SK-N-SH treated with all-trans-retinoic acid at 6 μM for 48 hours (cell line): ENCODE measurements at regions not wholly inside any gene's neighbourhood (a gene's known extent, or its start where the extent isn't known, plus 50 kb on each side); places are given as distances from the start of the nearest gene placed in this dataset.
"Not testable (repeated sequence)": the region's sequence is repeated elsewhere in the genome, so short reads cannot be mapped to it uniquely, and the experiment has no call there.

Experiments used
- ATAC-seq: fragments of 200-7000 bp; cut with Tn5 transposase; 3 replicates; pipeline ENCODE4 v1.9.1; 2020; ENCODE audit warnings: mild to moderate bottlenecking, moderate library complexity
- ARNTL ChIP-seq: fragments of 450-650 bp; formaldehyde crosslinking; IDR thresholded peaks from 2 replicates; pipeline ENCODE4 v1.5.0; 2020; ENCODE audit warnings: low read depth, mild to moderate bottlenecking, moderate library complexity, borderline replicate concordance
- BACH2 ChIP-seq: fragments of 250-450 bp; sonication (Bioruptor Pico); IDR thresholded peaks from 2 replicates; pipeline ENCODE4 v1.9.0; 2021; ENCODE audit warnings: mild to moderate bottlenecking, borderline replicate concordance
- CSDC2 ChIP-seq: fragments of 250-450 bp; sonication (Bioruptor Pico); IDR thresholded peaks from 2 replicates; pipeline ENCODE4 v1.5.0; 2020; ENCODE audit warnings: mild to moderate bottlenecking, moderate library complexity
- CSRNP3 ChIP-seq: fragments of 250-450 bp; sonication (Bioruptor Pico); IDR thresholded peaks from 2 replicates; pipeline ENCODE4 v1.5.1; 2021; ENCODE audit warnings: mild to moderate bottlenecking, moderate library complexity
- ESRRG ChIP-seq: fragments of 250-450 bp; sonication (Bioruptor Pico); IDR thresholded peaks from 2 replicates; pipeline ENCODE4 v1.6.1; 2021; ENCODE audit warnings: mild to moderate bottlenecking
- GLIS3 ChIP-seq: fragments of 250-450 bp; sonication (Bioruptor Pico); IDR thresholded peaks from 2 replicates; pipeline ENCODE4 v1.5.0; 2020; ENCODE audit warnings: mild to moderate bottlenecking, moderate library complexity
- ISL1 ChIP-seq: fragments of 250-450 bp; sonication (Bioruptor Pico); IDR thresholded peaks from 2 replicates; pipeline ENCODE4 v2.1.2; 2022; ENCODE audit warnings: mild to moderate bottlenecking, moderate library complexity
- OSR1 ChIP-seq: fragments of 250-450 bp; sonication (Bioruptor Pico); IDR thresholded peaks from 2 replicates; pipeline ENCODE4 v1.8.0; 2022; ENCODE audit warnings: moderate library complexity, mild to moderate bottlenecking, inconsistent platforms
- PATZ1 ChIP-seq: fragments of 250-450 bp; sonication (Bioruptor Pico); IDR thresholded peaks from 2 replicates; pipeline ENCODE4 v1.8.0; 2020; ENCODE audit warnings: mild to moderate bottlenecking, moderate library complexity, borderline replicate concordance
- POU6F1 ChIP-seq: fragments of 250-450 bp; sonication (Bioruptor Pico); IDR thresholded peaks from 2 replicates; pipeline ENCODE4 v1.8.0; 2021; ENCODE audit warnings: low read depth, mild to moderate bottlenecking, moderate library complexity, borderline replicate concordance
- PPARA ChIP-seq: fragments of 250-450 bp; sonication (Bioruptor Pico); IDR thresholded peaks from 2 replicates; pipeline ENCODE4 v1.5.0; 2020; ENCODE audit warnings: mild to moderate bottlenecking, borderline replicate concordance
- TCF4 ChIP-seq: fragments of 250-450 bp; sonication (Bioruptor Pico); IDR thresholded peaks from 2 replicates; pipeline ENCODE4 v1.8.0; 2021; ENCODE audit warnings: mild to moderate bottlenecking, moderate library complexity, borderline replicate concordance
- ZC3H10 ChIP-seq: fragments of 250-450 bp; sonication (Bioruptor Pico); IDR thresholded peaks from 2 replicates; pipeline ENCODE4 v1.5.1; 2021; ENCODE audit warnings: mild to moderate bottlenecking, moderate library complexity
- ZFP3 ChIP-seq: fragments of 250-450 bp; sonication (Bioruptor Pico); IDR thresholded peaks from 2 replicates; pipeline ENCODE4 v1.5.0; 2020; ENCODE audit warnings: mild to moderate bottlenecking, moderate library complexity
- ZFP30 ChIP-seq: fragments of 450-650 bp; formaldehyde crosslinking; IDR thresholded peaks from 2 replicates; pipeline ENCODE4 v1.5.0; 2022; ENCODE audit warnings: mild to moderate bottlenecking, moderate library complexity
- ZNF565 ChIP-seq: fragments of 450-650 bp; formaldehyde crosslinking; conservative IDR thresholded peaks from 2 replicates; pipeline ENCODE4 v1.5.0; 2020; ENCODE audit warnings: low read depth, mild to moderate bottlenecking, moderate library complexity
- ZNF70 ChIP-seq: fragments of 450-650 bp; formaldehyde crosslinking; IDR thresholded peaks from 2 replicates; pipeline ENCODE4 v1.5.0; 2020; ENCODE audit warnings: mild to moderate bottlenecking, moderate library complexity
- ZNF8 ChIP-seq: fragments of 450-650 bp; formaldehyde crosslinking; IDR thresholded peaks from 2 replicates; pipeline ENCODE4 v1.5.0; 2020; ENCODE audit warnings: mild to moderate bottlenecking, moderate library complexity
- TF ChIP-seq, protein P1 (sequence below): fragments of 250-450 bp; sonication (Bioruptor Pico); IDR thresholded peaks from 2 replicates; pipeline ENCODE4 v1.5.0; 2020; ENCODE audit warnings: mild to moderate bottlenecking, moderate library complexity

- ATAC-seq: not testable (repeated sequence)
Measured at GRCh38 chr13:99101831-99102230, 98.8 kb upstream of the UBAC2 start.

DNA sequence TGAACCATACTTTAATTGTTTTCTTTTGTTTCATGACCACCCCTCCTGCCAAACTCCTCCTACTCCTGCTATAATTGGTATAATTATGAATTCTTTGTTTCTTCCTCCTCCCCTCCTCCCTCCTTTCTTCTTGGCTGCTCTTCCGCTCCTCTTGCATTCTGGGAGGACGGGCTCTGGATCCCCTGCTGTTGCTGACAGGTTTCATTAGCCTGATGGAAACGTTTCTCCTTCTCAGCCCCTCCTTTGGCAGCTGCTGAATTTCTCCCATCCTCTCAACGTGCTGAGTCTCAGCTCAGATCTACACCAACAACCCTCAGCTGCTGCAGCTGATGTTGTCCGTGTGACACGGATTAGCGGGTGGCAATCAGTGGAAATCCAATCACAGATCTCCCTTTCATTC lies 97.1 kb upstream of the UBAC2 start:
- ATAC-seq: no peak; the same call in 2 of the 3 replicates
- no peak for TF ChIP-seq GLIS3 (CRISPR knock-in tag)
- no peak for TF ChIP-seq POU6F1 (CRISPR knock-in tag)
- TF ChIP-seq ZNF8 (CRISPR knock-in tag): no peak
- no peak for TF ChIP-seq ZFP30 (CRISPR knock-in tag)
- no peak for TF ChIP-seq ZNF565

- no peak for TF ChIP-seq ZNF565
- TF ChIP-seq ZFP3 (CRISPR knock-in tag): no peak
- no peak for TF ChIP-seq OSR1 (CRISPR knock-in tag)
- TF ChIP-seq PATZ1 (CRISPR knock-in tag): no peak
- TF ChIP-seq GLIS3 (CRISPR knock-in tag): no peak
- TF ChIP-seq ISL1 (CRISPR knock-in tag): no peak
- no peak for TF ChIP-seq CSRNP3 (CRISPR knock-in tag)
- no peak for TF ChIP-seq ARNTL (CRISPR knock-in tag)
- no peak for TF ChIP-seq ESRRG (CRISPR knock-in tag)
- TF ChIP-seq CSDC2: no peak
- no peak for TF ChIP-seq ZNF8 (CRISPR knock-in tag)
- no peak for TF ChIP-seq TCF4 (CRISPR knock-in tag)
- no peak for TF ChIP-seq ZNF70 (CRISPR knock-in tag)
- TF ChIP-seq, protein P1, sequence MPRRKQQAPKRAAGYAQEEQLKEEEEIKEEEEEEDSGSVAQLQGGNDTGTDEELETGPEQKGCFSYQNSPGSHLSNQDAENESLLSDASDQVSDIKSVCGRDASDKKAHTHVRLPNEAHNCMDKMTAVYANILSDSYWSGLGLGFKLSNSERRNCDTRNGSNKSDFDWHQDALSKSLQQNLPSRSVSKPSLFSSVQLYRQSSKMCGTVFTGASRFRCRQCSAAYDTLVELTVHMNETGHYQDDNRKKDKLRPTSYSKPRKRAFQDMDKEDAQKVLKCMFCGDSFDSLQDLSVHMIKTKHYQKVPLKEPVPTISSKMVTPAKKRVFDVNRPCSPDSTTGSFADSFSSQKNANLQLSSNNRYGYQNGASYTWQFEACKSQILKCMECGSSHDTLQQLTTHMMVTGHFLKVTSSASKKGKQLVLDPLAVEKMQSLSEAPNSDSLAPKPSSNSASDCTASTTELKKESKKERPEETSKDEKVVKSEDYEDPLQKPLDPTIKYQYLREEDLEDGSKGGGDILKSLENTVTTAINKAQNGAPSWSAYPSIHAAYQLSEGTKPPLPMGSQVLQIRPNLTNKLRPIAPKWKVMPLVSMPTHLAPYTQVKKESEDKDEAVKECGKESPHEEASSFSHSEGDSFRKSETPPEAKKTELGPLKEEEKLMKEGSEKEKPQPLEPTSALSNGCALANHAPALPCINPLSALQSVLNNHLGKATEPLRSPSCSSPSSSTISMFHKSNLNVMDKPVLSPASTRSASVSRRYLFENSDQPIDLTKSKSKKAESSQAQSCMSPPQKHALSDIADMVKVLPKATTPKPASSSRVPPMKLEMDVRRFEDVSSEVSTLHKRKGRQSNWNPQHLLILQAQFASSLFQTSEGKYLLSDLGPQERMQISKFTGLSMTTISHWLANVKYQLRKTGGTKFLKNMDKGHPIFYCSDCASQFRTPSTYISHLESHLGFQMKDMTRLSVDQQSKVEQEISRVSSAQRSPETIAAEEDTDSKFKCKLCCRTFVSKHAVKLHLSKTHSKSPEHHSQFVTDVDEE: no peak
- TF ChIP-seq POU6F1 (CRISPR knock-in tag): no peak
- TF ChIP-seq ZFP30 (CRISPR knock-in tag): no peak
- no peak for TF ChIP-seq BACH2
- TF ChIP-seq ZC3H10 (CRISPR knock-in tag): no peak
- TF ChIP-seq, all 23 proteins: peak for 0
- ATAC-seq: no peak
Measured at GRCh38 chr13:99104396-99104795, 96.3 kb upstream of the UBAC2 start.

DNA sequence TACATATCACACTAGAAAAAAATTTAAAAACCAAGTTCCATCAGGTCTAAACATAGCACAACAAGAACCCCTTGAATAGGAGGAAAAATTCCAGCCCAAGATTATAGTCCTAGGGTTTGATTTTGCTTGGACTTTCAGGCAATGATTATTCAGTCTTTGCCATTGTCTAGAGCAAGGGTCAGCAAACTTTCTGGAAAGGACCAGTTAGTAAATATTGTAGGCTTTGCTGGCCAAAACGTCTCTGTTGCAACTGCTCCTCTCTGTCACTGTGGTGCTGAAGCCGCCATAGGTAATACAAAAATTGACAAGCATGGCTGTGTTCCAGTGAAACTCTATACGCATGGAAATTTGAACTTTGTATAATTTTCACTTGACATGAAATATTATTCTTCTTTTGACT lies 95.5 kb upstream of the UBAC2 start:
- TF ChIP-seq PPARA (CRISPR knock-in tag): no peak
- no peak for ATAC-seq
